ENCODE measurements at regions not wholly inside any gene's neighbourhood (a gene's known extent, or its start where the extent isn't known, plus 50 kb on each side); places are given as distances from the start of the nearest gene placed in this dataset.

- TF ChIP-seq POLR2AphosphoS5 (IDR thresholded peaks at IDR 0.05), result no peak
- no peak for TF ChIP-seq POLR2A (IDR thresholded peaks at IDR 0.05)
- no peak for TF ChIP-seq CTCF (IDR thresholded peaks at IDR 0.05)
- DNase-seq (ENCODE audit: low spot score in 2 of 2), result no peak
- Histone ChIP-seq H3K9me3 (no peaks in the 10 kb centered on the region), H3K4me3 (no peak overlapping the region), H3K4me1 (no peaks in the 10 kb centered on the region), H3K27me3 (peaks cover 0 to 42% of the 10 kb centered on the region in 2 donors), H3K36me3 (no peaks in the 10 kb centered on the region), H3K27ac (no peak overlapping the region)
- intact Hi-C loops (cut with DNase I; ENCODE audit: low total_unique reads), result no loop called here
These were observed 153.7 kb upstream of the IGSF21 start for GRCh38 chr1:17953921-17954320.

- no peaks in the 10 kb centered on the region for H3K4me1 ChIP-seq
- no peak overlapping the region for H3K27ac ChIP-seq
- DNase-seq (ENCODE audit: low spot score in 2 of 2), result no peak
- H3K9me3 ChIP-seq, result no peaks in the 10 kb centered on the region
- no peaks in the 10 kb centered on the region for H3K36me3 ChIP-seq
- peaks cover 0 to 36% of the 10 kb centered on the region in 2 donors for H3K27me3 ChIP-seq
- no peak overlapping the region for H3K4me3 ChIP-seq
- intact Hi-C loops (cut with DNase I; ENCODE audit: low total_unique reads), result no loop called here
- TF ChIP-seq POLR2A (IDR thresholded peaks at IDR 0.05) (no peak), CTCF (IDR thresholded peaks at IDR 0.05) (no peak), POLR2AphosphoS5 (IDR thresholded peaks at IDR 0.05) (no peak)
These were observed 152.0 kb upstream of the IGSF21 start for GRCh38 chr1:17955302-17956285.

- intact Hi-C loops (cut with DNase I; ENCODE audit: low total_unique reads), result no loop called here
- no peak overlapping the region for H3K4me3 ChIP-seq
- H3K27ac ChIP-seq, result no peak overlapping the region
- TF ChIP-seq POLR2AphosphoS5 (IDR thresholded peaks at IDR 0.05), result no peak
- TF ChIP-seq POLR2A (IDR thresholded peaks at IDR 0.05), result no peak
- no peak for TF ChIP-seq CTCF (IDR thresholded peaks at IDR 0.05)
- H3K4me1 ChIP-seq, result no peaks in the 10 kb centered on the region
- H3K27me3 ChIP-seq, result peaks cover 0 to 25% of the 10 kb centered on the region in 2 donors
- no peaks in the 10 kb centered on the region for H3K36me3 ChIP-seq
- H3K9me3 ChIP-seq, result no peaks in the 10 kb centered on the region
- peak in 1 of 2 donors; percentile 24 for DNase-seq (ENCODE audit: low spot score in 2 of 2)
These were observed 149.9 kb upstream of the IGSF21 start for GRCh38 chr1:17957588-17958267.

GRCh38 chr1:17958704-17959103, 148.9 kb upstream of the IGSF21 start:
- Histone ChIP-seq H3K36me3 (no peaks in the 10 kb centered on the region), H3K4me3 (no peak overlapping the region), H3K27me3 (peaks cover 0 to 24% of the 10 kb centered on the region in 2 donors), H3K4me1 (no peaks in the 10 kb centered on the region), H3K27ac (no peak overlapping the region), H3K9me3 (no peaks in the 10 kb centered on the region)
- intact Hi-C loops (cut with DNase I; ENCODE audit: low total_unique reads), result no loop called here
- no peak for DNase-seq (ENCODE audit: low spot score in 2 of 2)
- TF ChIP-seq CTCF (IDR thresholded peaks at IDR 0.05), result no peak
- TF ChIP-seq POLR2A (IDR thresholded peaks at IDR 0.05), result no peak
- no peak for TF ChIP-seq POLR2AphosphoS5 (IDR thresholded peaks at IDR 0.05)

- H3K36me3 ChIP-seq, result no peaks in the 10 kb centered on the region
- H3K27ac ChIP-seq, result no peak overlapping the region
- H3K4me1 ChIP-seq, result no peaks in the 10 kb centered on the region
- no peak for TF ChIP-seq POLR2AphosphoS5 (IDR thresholded peaks at IDR 0.05)
- TF ChIP-seq CTCF (IDR thresholded peaks at IDR 0.05), result no peak
- no peak for TF ChIP-seq POLR2A (IDR thresholded peaks at IDR 0.05)
- DNase-seq (ENCODE audit: low spot score in 2 of 2), result no peak
- intact Hi-C loops (cut with DNase I; ENCODE audit: low total_unique reads), result no loop called here
- H3K27me3 ChIP-seq, result peaks cover 0 to 21% of the 10 kb centered on the region in 2 donors
- no peak overlapping the region for H3K4me3 ChIP-seq
- no peaks in the 10 kb centered on the region for H3K9me3 ChIP-seq
These were observed 144.1 kb upstream of the IGSF21 start for GRCh38 chr1:17963513-17963912.

All from breast epithelium (tissue), 4 donors.